HUES48 (cell line): ENCODE measurements at regions not wholly inside any gene's neighbourhood (a gene's known extent, or its start where the extent isn't known, plus 50 kb on each side); places are given as distances from the start of the nearest gene placed in this dataset.

Experiments used
- H3K27ac ChIP-seq: one replicate; pipeline ENCODE4 v1.7.0; 2013; ENCODE audit warnings: low read depth, low read length, inconsistent platforms
- H3K27me3 ChIP-seq: 2 replicates; pipeline ENCODE4 v1.6.1; 2013; ENCODE audit warnings: mild to moderate bottlenecking, low read length; ENCODE audit not compliant: control insufficient read depth, insufficient read depth
- H3K36me3 ChIP-seq: 2 replicates; pipeline ENCODE4 v1.6.1; 2013; ENCODE audit warnings: low read length; ENCODE audit not compliant: control insufficient read depth, insufficient read depth
- H3K4me1 ChIP-seq: 2 replicates; pipeline ENCODE4 v1.6.1; 2013; ENCODE audit warnings: mild to moderate bottlenecking, low read length; ENCODE audit not compliant: control insufficient read depth, insufficient read depth
- H3K4me3 ChIP-seq: 2 replicates; pipeline ENCODE4 v1.5.1; 2013; ENCODE audit warnings: mild to moderate bottlenecking, low read depth, low read length
- H3K9ac ChIP-seq: 2 replicates; pipeline ENCODE4 v1.6.1; 2013; ENCODE audit warnings: mild to moderate bottlenecking, low read depth, low read length, moderate library complexity
- H3K9me3 ChIP-seq: 2 replicates; pipeline ENCODE4 v1.6.1; 2013; ENCODE audit warnings: low read length; ENCODE audit not compliant: control insufficient read depth, insufficient read depth

DNA sequence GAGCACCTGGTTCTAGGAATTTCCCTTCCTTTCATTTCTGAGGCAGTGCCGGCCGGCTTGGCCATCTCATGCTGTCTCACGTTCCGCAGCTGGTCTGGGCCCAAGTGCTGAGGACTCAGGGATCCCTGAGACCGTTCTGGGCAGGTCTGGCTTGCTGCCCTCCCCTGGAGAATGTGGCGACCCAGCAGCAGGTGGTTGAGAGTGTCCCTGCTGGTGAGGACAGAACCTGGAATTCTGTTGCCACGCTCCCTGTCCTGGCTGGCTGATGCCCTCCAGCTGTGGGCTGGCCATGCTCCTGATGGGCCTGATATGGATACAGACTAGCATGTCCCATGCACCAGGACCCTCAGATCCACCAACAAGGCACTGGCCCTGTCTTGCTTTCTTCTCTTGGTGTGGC lies 114.0 kb upstream of the C1QTNF9B start:
- H3K9me3 ChIP-seq = no peaks in the 10 kb centered on the region
- H3K9ac ChIP-seq = no peak overlapping the region
- no peak overlapping the region for H3K4me3 ChIP-seq
- H3K4me1 ChIP-seq = no peaks in the 10 kb centered on the region
- no peaks in the 10 kb centered on the region for H3K36me3 ChIP-seq
- H3K27ac ChIP-seq = no peak overlapping the region
- H3K27me3 ChIP-seq = no peaks in the 10 kb centered on the region

DNA sequence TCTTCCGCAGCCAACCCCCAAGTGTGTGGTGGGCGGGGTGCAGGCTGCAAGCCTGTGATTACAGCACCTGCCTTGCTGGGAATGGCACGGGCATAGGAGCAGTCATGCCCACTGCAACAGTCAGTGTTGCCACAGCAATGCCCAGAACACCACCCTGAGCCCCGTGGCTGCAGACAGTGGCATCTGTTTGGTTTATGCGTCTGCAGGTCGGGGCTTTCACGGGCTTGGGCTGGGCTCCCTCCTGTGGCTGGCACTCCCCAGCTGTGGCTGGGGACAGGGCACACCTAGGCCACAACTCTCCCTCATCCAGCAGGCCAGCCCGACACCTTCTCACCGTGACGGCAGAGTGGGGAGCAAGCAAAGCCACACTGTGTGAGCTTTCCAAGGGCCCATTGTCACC lies 115.3 kb upstream of the C1QTNF9B start:
- H3K9ac ChIP-seq = no peak overlapping the region
- no peak overlapping the region for H3K27ac ChIP-seq
- no peak overlapping the region for H3K4me3 ChIP-seq
- H3K36me3 ChIP-seq = no peaks in the 10 kb centered on the region
- H3K9me3 ChIP-seq = no peaks in the 10 kb centered on the region
- no peaks in the 10 kb centered on the region for H3K4me1 ChIP-seq
- no peaks in the 10 kb centered on the region for H3K27me3 ChIP-seq

DNA sequence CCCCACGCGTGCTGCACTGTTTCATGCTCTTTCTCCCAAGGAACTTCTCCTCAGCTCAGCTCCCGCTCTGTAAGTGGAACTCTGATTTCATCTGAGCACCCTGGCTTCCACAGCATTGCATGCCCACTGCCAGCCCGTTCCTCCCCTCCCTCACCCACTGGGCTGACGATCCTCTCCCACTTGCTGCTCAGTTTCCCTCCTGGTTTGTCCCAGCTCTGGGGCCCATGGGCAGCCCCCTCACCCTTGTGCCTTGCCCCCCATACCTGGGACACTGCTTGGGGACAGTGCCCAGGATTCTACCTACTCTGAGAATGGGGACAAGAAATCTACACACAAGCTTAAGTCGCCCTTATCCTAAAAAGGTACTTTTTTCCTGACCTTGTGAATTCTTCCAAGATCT lies 115.9 kb upstream of the C1QTNF9B start:
- H3K27me3 ChIP-seq = no peaks in the 10 kb centered on the region
- H3K36me3 ChIP-seq = no peaks in the 10 kb centered on the region
- H3K4me1 ChIP-seq = no peaks in the 10 kb centered on the region
- no peak overlapping the region for H3K4me3 ChIP-seq
- no peak overlapping the region for H3K9ac ChIP-seq
- no peak overlapping the region for H3K27ac ChIP-seq
- no peaks in the 10 kb centered on the region for H3K9me3 ChIP-seq

DNA sequence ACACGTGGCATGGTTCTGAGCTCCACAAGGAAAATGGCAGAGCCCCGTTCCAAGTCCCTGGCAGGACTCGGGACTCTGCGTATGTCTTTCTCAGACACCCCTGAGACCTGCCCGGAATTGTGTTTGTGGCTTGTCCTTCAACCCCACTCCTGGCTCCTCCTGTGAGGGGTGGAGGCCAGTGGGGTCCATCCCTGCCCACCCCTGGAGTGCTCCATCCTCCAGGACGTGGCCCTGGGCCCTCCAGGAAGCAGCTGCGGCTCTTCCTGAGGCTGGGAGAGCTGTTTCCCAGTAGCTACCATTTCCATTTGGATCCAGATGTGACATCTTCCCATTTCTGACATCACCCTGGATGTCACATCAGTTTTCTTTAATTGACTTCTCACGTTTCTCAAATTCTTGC lies 118.7 kb upstream of the C1QTNF9B start:
- no peaks in the 10 kb centered on the region for H3K4me1 ChIP-seq
- H3K9ac ChIP-seq = no peak overlapping the region
- no peaks in the 10 kb centered on the region for H3K9me3 ChIP-seq
- H3K27me3 ChIP-seq = no peaks in the 10 kb centered on the region
- no peak overlapping the region for H3K4me3 ChIP-seq
- H3K36me3 ChIP-seq = no peaks in the 10 kb centered on the region
- no peak overlapping the region for H3K27ac ChIP-seq

DNA sequence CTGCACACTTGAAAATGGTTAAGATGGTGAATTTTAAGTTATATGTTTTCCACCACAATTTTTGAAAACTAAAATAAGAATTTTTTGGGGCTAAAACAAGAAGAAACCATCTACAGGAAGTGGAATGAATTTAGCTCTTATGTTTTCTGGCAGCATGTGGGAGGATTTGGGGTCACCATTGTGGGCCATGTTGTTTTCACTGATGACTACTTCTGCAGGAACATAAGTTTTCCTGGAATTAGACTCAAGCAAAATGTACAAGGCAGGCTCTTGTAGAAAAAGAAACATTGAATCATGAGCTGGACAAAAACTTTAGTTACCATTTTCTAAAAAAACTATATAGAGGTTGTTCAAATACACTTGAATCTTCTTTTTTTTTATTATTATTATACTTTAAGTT lies 125.3 kb upstream of the C1QTNF9B start:
- no peaks in the 10 kb centered on the region for H3K9me3 ChIP-seq
- H3K27ac ChIP-seq = no peak overlapping the region

DNA sequence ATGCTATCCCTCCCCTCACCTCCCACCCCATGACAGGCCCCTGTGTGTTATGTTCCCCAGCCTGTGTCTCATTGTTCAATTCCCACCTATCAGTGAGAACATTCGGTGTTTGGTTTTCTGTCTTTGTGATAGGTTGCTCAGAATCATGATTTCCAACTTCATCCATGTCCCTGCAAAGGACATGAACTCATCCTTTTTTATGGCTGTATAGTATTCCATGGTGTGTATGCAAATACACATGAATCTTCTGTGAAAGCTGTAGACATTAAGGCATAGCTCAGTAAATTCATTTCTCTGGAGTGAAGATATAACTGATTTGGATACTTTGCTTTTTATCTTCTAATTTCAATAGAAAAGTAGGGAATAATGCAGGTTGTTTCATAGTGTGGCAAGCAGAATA lies 125.8 kb upstream of the C1QTNF9B start:
- Histone ChIP-seq H3K36me3 (no peaks in the 10 kb centered on the region), H3K4me1 (no peaks in the 10 kb centered on the region), H3K9me3 (no peaks in the 10 kb centered on the region), H3K27me3 (no peaks in the 10 kb centered on the region), H3K27ac (no peak overlapping the region), H3K4me3 (no peak overlapping the region), H3K9ac (no peak overlapping the region)

More for the DNA sequence above, 125.3 kb upstream of the C1QTNF9B start:
- Histone ChIP-seq H3K9ac (no peak overlapping the region), H3K4me1 (no peaks in the 10 kb centered on the region), H3K4me3 (no peak overlapping the region), H3K27me3 (no peaks in the 10 kb centered on the region), H3K36me3 (no peaks in the 10 kb centered on the region)

DNA sequence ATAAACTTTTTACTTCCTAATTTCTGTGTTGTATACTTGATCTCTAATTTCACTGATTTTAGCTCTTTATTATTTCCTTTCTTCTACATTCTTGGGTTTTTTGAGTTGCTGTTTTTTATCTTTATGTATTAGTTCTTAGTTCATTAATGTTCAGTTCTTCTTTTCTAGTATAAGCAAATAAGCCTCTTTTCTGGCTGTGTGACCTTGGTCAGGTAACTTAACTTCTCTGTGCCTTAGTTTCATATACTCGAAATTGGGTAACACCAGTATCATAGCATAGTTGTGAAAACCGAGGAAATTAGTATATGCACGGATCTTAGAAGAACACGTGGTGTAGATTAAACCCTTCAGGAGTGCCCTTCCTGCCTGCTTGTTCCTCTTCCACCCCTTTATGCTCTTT lies 130.2 kb upstream of the C1QTNF9B start:
- H3K27me3 ChIP-seq = no peaks in the 10 kb centered on the region
- H3K9me3 ChIP-seq = no peaks in the 10 kb centered on the region
- H3K4me3 ChIP-seq = no peak overlapping the region
- H3K9ac ChIP-seq = no peak overlapping the region
- no peaks in the 10 kb centered on the region for H3K4me1 ChIP-seq
- H3K36me3 ChIP-seq = no peaks in the 10 kb centered on the region
- no peak overlapping the region for H3K27ac ChIP-seq

DNA sequence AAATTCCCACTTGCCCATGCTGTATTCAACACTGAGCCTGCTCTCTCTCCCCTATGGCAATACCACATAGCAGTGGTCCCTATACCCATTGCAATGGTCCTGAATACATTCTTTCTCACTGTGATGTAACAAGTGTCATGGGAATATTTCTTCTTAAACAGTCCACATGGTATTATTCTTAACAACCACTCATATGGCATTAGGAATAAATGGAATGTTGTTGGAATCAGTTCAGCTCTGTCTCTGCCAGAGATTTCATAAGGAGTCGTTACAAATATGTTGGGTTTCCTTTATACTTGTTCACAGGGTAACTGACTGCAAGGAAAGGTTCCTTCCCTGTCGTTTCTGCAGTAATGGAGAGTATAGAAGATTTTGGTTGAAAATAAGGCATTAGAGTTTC lies 128.3 kb upstream of the SPATA13 start:
- H3K4me3 ChIP-seq = no peak overlapping the region
- no peaks in the 10 kb centered on the region for H3K9me3 ChIP-seq
- no peak overlapping the region for H3K27ac ChIP-seq
- no peaks in the 10 kb centered on the region for H3K36me3 ChIP-seq
- no peak overlapping the region for H3K9ac ChIP-seq
- H3K27me3 ChIP-seq = no peaks in the 10 kb centered on the region
- H3K4me1 ChIP-seq = no peaks in the 10 kb centered on the region

DNA sequence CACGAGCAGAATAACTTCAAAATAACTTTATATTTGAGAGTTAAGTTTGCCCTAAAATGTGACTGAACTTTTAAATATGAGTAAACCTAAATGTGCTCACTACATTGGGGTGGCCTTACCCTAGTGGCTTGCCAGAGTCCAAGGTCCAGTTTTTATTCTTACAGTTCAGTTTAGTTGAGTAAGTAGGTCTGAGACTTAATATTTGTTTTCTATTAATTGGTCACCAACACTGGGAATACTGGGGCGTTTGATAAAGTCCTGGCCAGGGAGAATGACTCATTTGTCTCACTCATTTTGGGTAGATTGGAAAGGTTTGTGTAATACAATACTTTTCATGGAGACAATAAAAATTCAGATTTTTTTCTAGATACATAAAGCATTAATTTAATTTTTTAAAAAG lies 127.8 kb upstream of the SPATA13 start:
- Histone ChIP-seq H3K4me1 (no peaks in the 10 kb centered on the region), H3K9ac (no peak overlapping the region), H3K9me3 (no peaks in the 10 kb centered on the region), H3K4me3 (no peak overlapping the region), H3K27me3 (no peaks in the 10 kb centered on the region), H3K27ac (no peak overlapping the region), H3K36me3 (no peaks in the 10 kb centered on the region)

DNA sequence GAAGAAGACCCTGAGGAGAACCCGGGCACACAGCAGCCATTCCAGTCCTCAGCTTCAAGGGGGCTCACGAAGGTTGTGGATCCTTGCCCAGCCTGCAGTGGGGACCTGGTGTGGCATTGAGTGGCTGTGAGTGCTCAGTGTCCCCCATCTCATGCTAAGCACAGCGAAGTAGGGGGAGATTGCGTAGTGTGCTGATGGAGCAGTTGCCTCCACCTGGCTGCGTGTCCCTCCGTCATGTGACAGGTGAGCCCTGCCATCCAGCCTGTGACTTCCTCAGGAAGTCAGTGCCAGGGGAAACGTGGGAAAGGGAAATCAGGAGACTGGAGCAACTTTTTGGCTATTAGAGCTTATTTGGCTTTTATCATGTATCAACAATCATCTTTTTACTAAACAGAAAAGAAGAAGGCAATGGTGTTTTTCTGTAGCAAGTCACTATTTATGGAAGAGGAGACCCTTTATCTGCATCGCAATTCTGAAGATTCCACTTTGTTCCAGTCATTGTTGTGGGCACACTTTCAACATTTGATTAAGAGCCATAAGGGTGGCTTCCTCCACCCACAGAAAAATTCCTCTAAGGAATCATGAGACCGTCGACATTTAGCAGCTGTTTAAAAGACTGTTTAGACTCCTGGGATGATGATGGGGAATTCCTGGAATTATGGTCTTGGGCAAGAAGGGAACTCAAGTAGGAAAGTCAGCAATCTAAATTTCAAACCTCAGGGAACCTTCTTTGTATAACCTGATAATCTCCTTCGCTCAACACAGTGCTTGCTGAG lies 126.8 kb upstream of the SPATA13 start:
- Histone ChIP-seq H3K4me1 (peaks cover 6% of the 10 kb centered on the region), H3K9ac (no peak overlapping the region), H3K4me3 (no peak overlapping the region), H3K27ac (no peak overlapping the region), H3K27me3 (peaks cover 5% of the 10 kb centered on the region; the same call in 1 of the 2 replicates), H3K36me3 (no peaks in the 10 kb centered on the region), H3K9me3 (no peaks in the 10 kb centered on the region)

DNA sequence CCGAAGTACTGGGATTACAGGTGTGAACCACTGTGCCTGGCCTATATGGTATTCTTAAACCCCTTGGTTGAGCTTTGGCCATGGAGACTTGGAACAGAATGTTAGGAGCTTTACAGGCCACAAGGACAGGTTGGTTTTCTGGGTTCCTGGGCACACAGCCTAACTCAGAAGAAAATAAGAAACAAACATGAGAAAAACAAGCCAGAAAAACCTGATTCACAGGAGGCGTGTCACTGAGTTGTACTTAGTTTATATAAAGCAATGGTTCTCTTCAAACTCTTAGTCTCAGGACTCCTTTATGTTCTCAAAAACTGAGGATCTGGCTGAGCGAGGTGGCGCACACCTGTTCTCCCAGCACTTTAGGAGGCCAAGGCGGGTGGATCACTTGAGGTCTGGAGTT lies 125.1 kb upstream of the SPATA13 start:
- Histone ChIP-seq H3K9ac (no peak overlapping the region), H3K36me3 (no peaks in the 10 kb centered on the region), H3K27ac (no peak overlapping the region), H3K27me3 (peaks cover 22% of the 10 kb centered on the region), H3K9me3 (no peaks in the 10 kb centered on the region), H3K4me1 (peaks cover 22% of the 10 kb centered on the region), H3K4me3 (no peak overlapping the region)
